A673 (cell line): ENCODE measurements at regions not wholly inside any gene's neighbourhood (a gene's known extent, or its start where the extent isn't known, plus 50 kb on each side); places are given as distances from the start of the nearest gene placed in this dataset.

Experiments used
- BruUV-seq: library from RNA; stranded (reverse); fragments of 400-500 nt; replicated peaks from 2 replicates; lab custom pipeline; 2021; lab: Mats Ljungman, UMichigan
- CTCF ChIA-PET: fragments of 300-600 bp; sonication (Branson Sonifier 250); formaldehyde crosslinking; loops from one replicate; lab custom pipeline; 2022; ENCODE audit warnings: antibody characterized with exemption; lab: Charles Lee
- POLR2A ChIA-PET: fragments of 300-600 bp; sonication (Branson Sonifier 250); formaldehyde crosslinking; loops from one replicate; lab custom pipeline; 2022; ENCODE audit warnings: antibody characterized with exemption; ENCODE audit not compliant: low non-redundant PET; lab: Charles Lee
- DNase-seq: peaks from one replicate; pipeline ENCODE4 v3.0.0-alpha.2; 2015; ENCODE audit warnings: low spot score
- H3K27ac ChIP-seq: fragments of 200-600 bp; sonication (generic); 2 replicates; pipeline ENCODE4 v1.5.1; 2016; ENCODE audit warnings: mixed run types, low read depth, mild to moderate bottlenecking, mixed read lengths, antibody characterized with exemption, low read length; ENCODE audit not compliant: poor library complexity, severe bottlenecking
- H3K27me3 ChIP-seq: fragments of 200-600 bp; sonication (generic); replicated peaks from 2 replicates; pipeline ENCODE4 v1.6.1; 2017; ENCODE audit warnings: mixed run types, low read depth, mild to moderate bottlenecking, mixed read lengths, antibody characterized with exemption, low read length; ENCODE audit not compliant: insufficient read depth, poor library complexity
- H3K36me3 ChIP-seq: fragments of 200-600 bp; sonication (generic); 2 replicates; pipeline ENCODE4 v1.6.1; 2016; ENCODE audit warnings: mixed run types, mild to moderate bottlenecking, mixed read lengths, antibody characterized with exemption, low read length; ENCODE audit not compliant: insufficient read depth, poor library complexity, severe bottlenecking
- H3K4me1 ChIP-seq: fragments of 200-600 bp; sonication (generic); 2 replicates; pipeline ENCODE4 v1.6.1; 2017; ENCODE audit warnings: mixed run types, mild to moderate bottlenecking, mixed read lengths, antibody characterized with exemption, low read length; ENCODE audit not compliant: insufficient read depth, poor library complexity, severe bottlenecking
- H3K4me3 ChIP-seq: fragments of 200-600 bp; sonication (generic); 2 replicates; pipeline ENCODE4 v1.5.1; 2016; ENCODE audit warnings: low read depth, mixed run types, mild to moderate bottlenecking, mixed read lengths, low read length; ENCODE audit not compliant: poor library complexity, severe bottlenecking
- H3K9me3 ChIP-seq: fragments of 200-600 bp; sonication (generic); 2 replicates; pipeline ENCODE4 v1.6.1; 2016; ENCODE audit warnings: mixed run types, low read depth, mild to moderate bottlenecking, mixed read lengths, antibody characterized with exemption, low read length; ENCODE audit not compliant: poor library complexity, severe bottlenecking
- CTCF ChIP-seq: fragments of 300-800, 200-600 bp; sonication (generic); conservative IDR thresholded peaks from 2 replicates; pipeline ENCODE4 v1.5.1; 2017; ENCODE audit warnings: low read depth, mild to moderate bottlenecking, antibody characterized with exemption, low read length, moderate library complexity, mixed read lengths
- EZH2 ChIP-seq: fragments of 200-600 bp; sonication (generic); IDR thresholded peaks from 2 replicates; pipeline ENCODE4 v1.6.1; 2017; ENCODE audit warnings: borderline replicate concordance, low read depth, mild to moderate bottlenecking, mixed read lengths, antibody characterized with exemption, low read length; ENCODE audit not compliant: poor library complexity, severe bottlenecking
- intact Hi-C: fragments of 100-400 bp; cut with micrococcal nuclease; formaldehyde crosslinking; loops from one replicate; pipeline ENCODE4 v1.10.0; 2022; ENCODE audit not compliant: unreplicated experiment

- H3K9me3 ChIP-seq, result no peaks in the 10 kb centered on the region
- H3K27ac ChIP-seq, result no peak overlapping the region
- no TSS peak for BruUV-seq
- H3K4me1 ChIP-seq, result no peaks in the 10 kb centered on the region
- no peaks in the 10 kb centered on the region for H3K27me3 ChIP-seq
- POLR2A ChIA-PET, result no interaction called here
- TF ChIP-seq EZH2 (no peak), CTCF (no peak)
- intact Hi-C loops, result no loop called here
- CTCF ChIA-PET, result no interaction called here
- no peak for DNase-seq
- no peaks in the 10 kb centered on the region for H3K36me3 ChIP-seq
- H3K4me3 ChIP-seq, result no peak overlapping the region
Measured at GRCh38 chr2:167771628-167772027, 475.8 kb downstream of the STK39 start.

- TF ChIP-seq CTCF (no peak), EZH2 (no peak)
- ChIA-PET POLR2A (no interaction called here), CTCF (no interaction called here)
- no peaks in the 10 kb centered on the region for H3K4me1 ChIP-seq
- no TSS peak for BruUV-seq
- no peaks in the 10 kb centered on the region for H3K27me3 ChIP-seq
- H3K4me3 ChIP-seq, result no peak overlapping the region
- H3K36me3 ChIP-seq, result no peaks in the 10 kb centered on the region
- H3K9me3 ChIP-seq, result no peaks in the 10 kb centered on the region
- no peak overlapping the region for H3K27ac ChIP-seq
- intact Hi-C loops, result no loop called here
- no peak for DNase-seq
Measured at GRCh38 chr2:167769020-167769419, 478.4 kb downstream of the STK39 start.

- intact Hi-C loops, result no loop called here
- no peaks in the 10 kb centered on the region for H3K4me1 ChIP-seq
- no TSS peak for BruUV-seq
- H3K9me3 ChIP-seq, result no peaks in the 10 kb centered on the region
- POLR2A ChIA-PET, result no interaction called here
- DNase-seq, result no peak
- H3K4me3 ChIP-seq, result no peak overlapping the region
- TF ChIP-seq EZH2 (no peak), CTCF (no peak)
- CTCF ChIA-PET, result no interaction called here
- H3K27me3 ChIP-seq, result no peaks in the 10 kb centered on the region
- no peak overlapping the region for H3K27ac ChIP-seq
- H3K36me3 ChIP-seq, result no peaks in the 10 kb centered on the region
Measured at GRCh38 chr2:167767830-167768229, 479.6 kb downstream of the STK39 start.
